Panc1 (cell line): ENCODE measurements at regions not wholly inside any gene's neighbourhood (a gene's known extent, or its start where the extent isn't known, plus 50 kb on each side); places are given as distances from the start of the nearest gene placed in this dataset.

ENCODE experiments used
- ATAC-seq: fragments of 200-7000 bp; cut with Tn5 transposase; 2 replicates; pipeline ENCODE4 v1.9.1; 2020; ENCODE audit warnings: mild to moderate bottlenecking, moderate library complexity
- BruUV-seq: library from RNA; stranded (reverse); fragments of 400-500 nt; replicated peaks from 2 replicates; lab custom pipeline; 2021; lab: Mats Ljungman, UMichigan
- CTCF ChIA-PET: fragments of 300-600 bp; sonication (Branson Sonifier 250); formaldehyde crosslinking; loops from one replicate; lab custom pipeline; 2022; ENCODE audit warnings: antibody characterized with exemption; lab: Charles Lee
- POLR2A ChIA-PET: fragments of 300-600 bp; sonication (Branson Sonifier 250); formaldehyde crosslinking; loops from one replicate; lab custom pipeline; 2022; ENCODE audit warnings: antibody characterized with exemption; lab: Charles Lee
- DNase-seq: peaks from one replicate; pipeline ENCODE4 v3.0.0-alpha.2; 2010; ENCODE audit warnings: low read depth, low spot score
- H3K27ac ChIP-seq: 2 replicates; pipeline ENCODE4 v1.5.1; 2011; ENCODE audit warnings: mild to moderate bottlenecking, low read length, inconsistent platforms
- H3K27me3 ChIP-seq: fragments of 200-500 bp; sonication (Bioruptor generic); 2 replicates; pipeline ENCODE4 v1.6.0; 2014; ENCODE audit warnings: low read length, inconsistent platforms; ENCODE audit not compliant: control insufficient read depth, insufficient read depth
- H3K36me3 ChIP-seq: fragments of 200-500 bp; sonication (Bioruptor generic); 2 replicates; pipeline ENCODE4 v1.5.1; 2014; ENCODE audit warnings: inconsistent platforms, mild to moderate bottlenecking, low read length, moderate library complexity; ENCODE audit not compliant: control insufficient read depth, insufficient read depth
- H3K4me1 ChIP-seq: 2 replicates; pipeline ENCODE4 v1.5.1; 2011; ENCODE audit warnings: inconsistent platforms, mild to moderate bottlenecking, low read length, moderate library complexity; ENCODE audit not compliant: control insufficient read depth, insufficient read depth
- H3K4me3 ChIP-seq, 2 experiments: 2 replicates each; pipeline ENCODE4 v1.5.1; 2011 to 2012; ENCODE audit warnings: low read depth in 2 of 2, low read length in 2 of 2, mild to moderate bottlenecking in 2 of 2, inconsistent platforms in 1 of 2, moderate library complexity in 1 of 2
- H3K9me3 ChIP-seq: fragments of 200-500 bp; sonication (Bioruptor generic); 2 replicates; pipeline ENCODE4 v1.5.1; 2014; ENCODE audit warnings: low read depth, mild to moderate bottlenecking, inconsistent platforms, low read length, moderate library complexity; ENCODE audit not compliant: control insufficient read depth, insufficient read depth
- CTCF ChIP-seq: fragments of 450-650 bp; IDR thresholded peaks from 2 replicates; pipeline ENCODE4 v1.5.1; 2017; ENCODE audit warnings: mild to moderate bottlenecking
- POLR2AphosphoS5 ChIP-seq: IDR thresholded peaks from 2 replicates; pipeline ENCODE4 v1.6.1; 2012; ENCODE audit warnings: mild to moderate bottlenecking, low read depth, low read length, moderate library complexity
- SIN3A ChIP-seq: IDR thresholded peaks from 2 replicates; pipeline ENCODE4 v1.6.1; 2012; ENCODE audit warnings: low read depth, mild to moderate bottlenecking, low read length, moderate library complexity, borderline replicate concordance; ENCODE audit not compliant: insufficient read depth
- TCF7L2 ChIP-seq: IDR thresholded peaks from 2 replicates; pipeline ENCODE4 v1.6.1; 2011; ENCODE audit warnings: mild to moderate bottlenecking, low read depth, low read length, inconsistent platforms
- in situ Hi-C: cut with HindIII; loops from 2 replicates; pipeline ENCODE4 v1.10.0; 2016; ENCODE audit warnings: low sequenced_read_pairs, low pct_unique_long_range_greater_than_20kb
- intact Hi-C: fragments of 100-400 bp; cut with micrococcal nuclease; formaldehyde crosslinking; loops from one replicate; pipeline ENCODE4 v1.10.0; 2022; ENCODE audit not compliant: unreplicated experiment
- TF ChIP-seq, protein P1 (sequence below), 2 experiments: IDR thresholded peaks; 2 replicates each; pipeline ENCODE4 v1.6.1; 2011 to 2012; ENCODE audit warnings: low read depth in 2 of 2, control low read depth in 1 of 2, low read length in 1 of 2, mild to moderate bottlenecking in 1 of 2, moderate library complexity in 1 of 2; ENCODE audit not compliant: insufficient read depth in 1 of 2

GRCh38 chr1:238138059-238138626, 247.4 kb upstream of the ZP4 start:
- TF ChIP-seq, protein P1, sequence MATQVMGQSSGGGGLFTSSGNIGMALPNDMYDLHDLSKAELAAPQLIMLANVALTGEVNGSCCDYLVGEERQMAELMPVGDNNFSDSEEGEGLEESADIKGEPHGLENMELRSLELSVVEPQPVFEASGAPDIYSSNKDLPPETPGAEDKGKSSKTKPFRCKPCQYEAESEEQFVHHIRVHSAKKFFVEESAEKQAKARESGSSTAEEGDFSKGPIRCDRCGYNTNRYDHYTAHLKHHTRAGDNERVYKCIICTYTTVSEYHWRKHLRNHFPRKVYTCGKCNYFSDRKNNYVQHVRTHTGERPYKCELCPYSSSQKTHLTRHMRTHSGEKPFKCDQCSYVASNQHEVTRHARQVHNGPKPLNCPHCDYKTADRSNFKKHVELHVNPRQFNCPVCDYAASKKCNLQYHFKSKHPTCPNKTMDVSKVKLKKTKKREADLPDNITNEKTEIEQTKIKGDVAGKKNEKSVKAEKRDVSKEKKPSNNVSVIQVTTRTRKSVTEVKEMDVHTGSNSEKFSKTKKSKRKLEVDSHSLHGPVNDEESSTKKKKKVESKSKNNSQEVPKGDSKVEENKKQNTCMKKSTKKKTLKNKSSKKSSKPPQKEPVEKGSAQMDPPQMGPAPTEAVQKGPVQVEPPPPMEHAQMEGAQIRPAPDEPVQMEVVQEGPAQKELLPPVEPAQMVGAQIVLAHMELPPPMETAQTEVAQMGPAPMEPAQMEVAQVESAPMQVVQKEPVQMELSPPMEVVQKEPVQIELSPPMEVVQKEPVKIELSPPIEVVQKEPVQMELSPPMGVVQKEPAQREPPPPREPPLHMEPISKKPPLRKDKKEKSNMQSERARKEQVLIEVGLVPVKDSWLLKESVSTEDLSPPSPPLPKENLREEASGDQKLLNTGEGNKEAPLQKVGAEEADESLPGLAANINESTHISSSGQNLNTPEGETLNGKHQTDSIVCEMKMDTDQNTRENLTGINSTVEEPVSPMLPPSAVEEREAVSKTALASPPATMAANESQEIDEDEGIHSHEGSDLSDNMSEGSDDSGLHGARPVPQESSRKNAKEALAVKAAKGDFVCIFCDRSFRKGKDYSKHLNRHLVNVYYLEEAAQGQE (IDR thresholded peaks at IDR 0.05; ENCODE audit: insufficient read depth in 1 of 2, low read depth in 2 of 2, low read length in 1 of 2): no peak
- TF ChIP-seq TCF7L2: no peak
- TF ChIP-seq SIN3A: no peak
- TF ChIP-seq CTCF: no peak
- DNase-seq (no peak), ATAC-seq (no peak)
- H3K36me3 ChIP-seq: no peaks in the 10 kb centered on the region
- no peaks in the 10 kb centered on the region for H3K9me3 ChIP-seq
- no peaks in the 10 kb centered on the region for H3K27me3 ChIP-seq
- no peak overlapping the region for H3K4me3 ChIP-seq
- H3K27ac ChIP-seq: no peak overlapping the region
- BruUV-seq: no TSS peak
- intact Hi-C loops: no loop called here
- CTCF ChIA-PET: no interaction called here
- in situ Hi-C loops: no loop called here
- POLR2A ChIA-PET: no interaction called here
- no peaks in the 10 kb centered on the region for H3K4me1 ChIP-seq

GRCh38 chr1:238135708-238136664, 245.3 kb upstream of the ZP4 start:
- H3K9me3 ChIP-seq: no peaks in the 10 kb centered on the region
- in situ Hi-C loops (no loop called here), intact Hi-C loops (no loop called here)
- DNase-seq (no peak), ATAC-seq (no peak)
- CTCF ChIA-PET: no interaction called here
- no peaks in the 10 kb centered on the region for H3K4me1 ChIP-seq
- no peaks in the 10 kb centered on the region for H3K27me3 ChIP-seq
- no peaks in the 10 kb centered on the region for H3K36me3 ChIP-seq
- TF ChIP-seq POLR2AphosphoS5 (no peak), CTCF (no peak), SIN3A (no peak), TCF7L2 (no peak)
- TF ChIP-seq, protein P1 (IDR thresholded peaks at IDR 0.05; ENCODE audit: insufficient read depth in 1 of 2, low read depth in 2 of 2, low read length in 1 of 2): no peak
- no TSS peak for BruUV-seq
- H3K4me3 ChIP-seq: no peak overlapping the region
- H3K27ac ChIP-seq: no peak overlapping the region
- POLR2A ChIA-PET: no interaction called here
